ENCODE measurements at regions not wholly inside any gene's neighbourhood (a gene's known extent, or its start where the extent isn't known, plus 50 kb on each side); places are given as distances from the start of the nearest gene placed in this dataset.

GRCh38 chr3:56864918-56865524 lies 63.3 kb upstream of the ARHGEF3 start:
- DNase-seq = no peak

GRCh38 chr3:56864090-56864489 lies 62.3 kb upstream of the ARHGEF3 start:
- DNase-seq = no peak

GRCh38 chr3:56862352-56863062 lies 60.8 kb upstream of the ARHGEF3 start:
- peak; percentile 63 for DNase-seq

- DNase-seq = no peak
These were observed 59.8 kb upstream of the ARHGEF3 start for GRCh38 chr3:56861511-56861910.

GRCh38 chr3:56860939-56861338 lies 59.2 kb upstream of the ARHGEF3 start:
- no peak for DNase-seq

- DNase-seq = no peak
These were observed 58.6 kb upstream of the ARHGEF3 start for GRCh38 chr3:56860351-56860750.

GRCh38 chr3:56858331-56858730 lies 56.6 kb upstream of the ARHGEF3 start:
- no peak for DNase-seq

GRCh38 chr3:56857178-56857577 lies 55.4 kb upstream of the ARHGEF3 start:
- DNase-seq = no peak

- no peak for DNase-seq
These were observed 55.0 kb upstream of the ARHGEF3 start for GRCh38 chr3:56856752-56857151.

- DNase-seq = no peak
These were observed 54.2 kb upstream of the ARHGEF3 start for GRCh38 chr3:56855856-56856512.

- DNase-seq = no peak
These were observed 53.3 kb upstream of the ARHGEF3 start for GRCh38 chr3:56854856-56855611.

GRCh38 chr3:56851966-56852884 lies 50.5 kb upstream of the ARHGEF3 start:
- DNase-seq = no peak

Measured in left kidney (tissue), 1 donor.